KMS-11 (cell line): ENCODE measurements at regions not wholly inside any gene's neighbourhood (a gene's known extent, or its start where the extent isn't known, plus 50 kb on each side); places are given as distances from the start of the nearest gene placed in this dataset.

ENCODE experiments used
- H2AFZ ChIP-seq: fragments of 200-600 bp; sonication (generic); 2 replicates; pipeline ENCODE4 v1.6.1; 2016; ENCODE audit warnings: antibody characterized with exemption, mixed run types, low read depth
- H3K27ac ChIP-seq: fragments of 200-600 bp; sonication (generic); 2 replicates; pipeline ENCODE4 v1.6.1; 2016; ENCODE audit warnings: mild to moderate bottlenecking, mixed run types
- H3K27me3 ChIP-seq: fragments of 200-600 bp; sonication (generic); 2 replicates; pipeline ENCODE4 v1.6.1; 2017; ENCODE audit warnings: mild to moderate bottlenecking, low read depth, mixed run types, moderate library complexity; ENCODE audit not compliant: insufficient read depth
- H3K36me3 ChIP-seq: fragments of 200-600 bp; sonication (generic); 2 replicates; pipeline ENCODE4 v1.6.1; 2017; ENCODE audit warnings: mild to moderate bottlenecking, mixed run types; ENCODE audit not compliant: insufficient read depth
- H3K4me1 ChIP-seq: fragments of 200-600 bp; sonication (generic); 2 replicates; pipeline ENCODE4 v1.6.1; 2016; ENCODE audit warnings: mild to moderate bottlenecking, low read depth, mixed run types; ENCODE audit not compliant: poor library complexity, severe bottlenecking
- H3K4me2 ChIP-seq: fragments of 200-600 bp; sonication (generic); 2 replicates; pipeline ENCODE4 v1.7.0; 2016; ENCODE audit warnings: mild to moderate bottlenecking, mixed run types
- H3K4me3 ChIP-seq: fragments of 200-600 bp; sonication (generic); IDR thresholded peaks from 2 replicates; pipeline ENCODE4 v1.6.1; 2017; ENCODE audit warnings: low read depth, low read length, mixed read lengths; ENCODE audit not compliant: insufficient read depth
- H3K79me2 ChIP-seq: fragments of 200-600 bp; sonication (generic); 2 replicates; pipeline ENCODE4 v1.6.1; 2016; ENCODE audit warnings: low read depth, mixed run types; ENCODE audit not compliant: insufficient read depth
- H3K9ac ChIP-seq: fragments of 200-600 bp; sonication (generic); 2 replicates; pipeline ENCODE4 v1.6.1; 2016; ENCODE audit warnings: mild to moderate bottlenecking, mixed run types
- H4K20me1 ChIP-seq: fragments of 200-600 bp; sonication (generic); 2 replicates; pipeline ENCODE4 v1.6.1; 2016; ENCODE audit warnings: mild to moderate bottlenecking, mixed run types; ENCODE audit not compliant: insufficient read depth
- TF ChIP-seq, protein P1 (sequence below): fragments of 200-600 bp; sonication (generic); conservative IDR thresholded peaks from 2 replicates; pipeline ENCODE4 v1.6.1; 2017; ENCODE audit warnings: low read depth, mild to moderate bottlenecking, antibody characterized with exemption, low read length, moderate library complexity, mixed read lengths

DNA sequence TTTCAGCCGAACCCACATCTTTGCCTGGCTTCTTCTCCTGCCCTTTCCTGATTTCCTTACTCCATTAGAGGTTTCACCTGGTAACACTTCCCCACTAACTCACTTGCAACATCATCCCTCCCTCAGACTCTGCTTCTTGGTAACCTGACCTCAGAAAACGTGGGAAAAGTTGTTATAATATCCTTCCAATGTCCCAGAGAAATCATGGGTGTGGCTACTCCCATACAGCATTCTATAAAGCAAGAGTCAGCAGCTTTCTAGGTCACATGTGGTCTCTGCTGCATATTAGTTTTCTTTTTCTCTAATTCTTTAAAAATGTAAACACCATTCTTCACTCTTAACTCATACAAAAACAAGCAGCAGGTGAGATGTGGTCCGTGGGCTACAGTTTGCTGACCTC lies 283.1 kb upstream of the MAOA start:
- Histone ChIP-seq H3K4me3 (no peak overlapping the region), H3K27me3 (no peaks in the 10 kb centered on the region), H2AFZ (no peak overlapping the region), H4K20me1 (no peaks in the 10 kb centered on the region), H3K27ac (no peak overlapping the region), H3K9ac (no peak overlapping the region), H3K4me2 (no peak overlapping the region), H3K79me2 (no peaks in the 10 kb centered on the region), H3K36me3 (no peaks in the 10 kb centered on the region), H3K4me1 (no peaks in the 10 kb centered on the region)
- TF ChIP-seq, protein P1, sequence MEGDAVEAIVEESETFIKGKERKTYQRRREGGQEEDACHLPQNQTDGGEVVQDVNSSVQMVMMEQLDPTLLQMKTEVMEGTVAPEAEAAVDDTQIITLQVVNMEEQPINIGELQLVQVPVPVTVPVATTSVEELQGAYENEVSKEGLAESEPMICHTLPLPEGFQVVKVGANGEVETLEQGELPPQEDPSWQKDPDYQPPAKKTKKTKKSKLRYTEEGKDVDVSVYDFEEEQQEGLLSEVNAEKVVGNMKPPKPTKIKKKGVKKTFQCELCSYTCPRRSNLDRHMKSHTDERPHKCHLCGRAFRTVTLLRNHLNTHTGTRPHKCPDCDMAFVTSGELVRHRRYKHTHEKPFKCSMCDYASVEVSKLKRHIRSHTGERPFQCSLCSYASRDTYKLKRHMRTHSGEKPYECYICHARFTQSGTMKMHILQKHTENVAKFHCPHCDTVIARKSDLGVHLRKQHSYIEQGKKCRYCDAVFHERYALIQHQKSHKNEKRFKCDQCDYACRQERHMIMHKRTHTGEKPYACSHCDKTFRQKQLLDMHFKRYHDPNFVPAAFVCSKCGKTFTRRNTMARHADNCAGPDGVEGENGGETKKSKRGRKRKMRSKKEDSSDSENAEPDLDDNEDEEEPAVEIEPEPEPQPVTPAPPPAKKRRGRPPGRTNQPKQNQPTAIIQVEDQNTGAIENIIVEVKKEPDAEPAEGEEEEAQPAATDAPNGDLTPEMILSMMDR: no peak

DNA sequence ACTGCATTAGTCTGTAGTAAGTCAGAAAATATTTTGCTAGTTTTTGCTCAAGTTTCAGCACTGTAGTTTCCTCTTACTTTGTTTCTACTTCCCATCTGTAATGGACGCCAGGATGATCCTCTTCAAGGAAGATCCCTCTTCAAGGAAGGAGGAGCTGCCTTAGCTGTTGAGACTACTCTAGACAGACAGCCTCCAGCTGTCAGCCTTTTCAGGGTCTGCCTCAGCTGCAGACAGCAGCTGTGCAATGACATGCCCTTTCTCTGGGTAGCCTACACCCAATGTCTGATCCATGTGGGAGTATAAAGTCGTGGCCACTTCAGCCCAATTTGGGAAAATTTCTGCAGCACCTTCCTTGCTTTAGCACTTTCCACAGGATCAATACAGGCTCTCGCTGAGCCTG lies 281.0 kb upstream of the MAOA start:
- Histone ChIP-seq H4K20me1 (no peaks in the 10 kb centered on the region), H3K4me1 (no peaks in the 10 kb centered on the region), H3K27ac (no peak overlapping the region), H3K36me3 (no peaks in the 10 kb centered on the region), H3K4me2 (no peak overlapping the region), H3K27me3 (no peaks in the 10 kb centered on the region), H3K4me3 (no peak overlapping the region), H3K9ac (no peak overlapping the region), H2AFZ (no peak overlapping the region), H3K79me2 (no peaks in the 10 kb centered on the region)
- TF ChIP-seq, protein P1: no peak

DNA sequence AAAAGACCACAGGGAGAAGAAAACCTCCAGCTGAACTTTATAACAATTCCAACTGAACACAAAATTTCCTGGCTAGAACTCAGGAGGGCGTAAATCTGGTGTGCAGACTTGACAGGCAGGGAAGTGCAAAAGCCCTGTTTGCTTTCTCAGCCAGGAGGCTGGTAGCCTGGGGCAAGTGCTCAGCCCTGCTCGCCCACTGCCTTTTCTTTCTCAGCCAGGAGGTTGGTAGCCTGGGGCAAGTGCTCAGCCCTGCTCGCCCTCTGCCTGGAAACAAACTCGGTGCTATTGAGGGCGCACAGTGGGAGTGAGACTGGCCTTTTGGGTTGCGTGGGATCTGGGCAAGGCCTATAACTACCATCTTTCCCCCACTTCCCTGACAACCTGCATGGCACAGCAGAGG lies 275.4 kb upstream of the MAOA start:
- Histone ChIP-seq H2AFZ (no peak overlapping the region), H3K27ac (no peak overlapping the region), H3K27me3 (no peaks in the 10 kb centered on the region), H3K9ac (no peak overlapping the region), H3K4me3 (no peak overlapping the region), H3K79me2 (no peaks in the 10 kb centered on the region), H3K4me2 (no peak overlapping the region), H4K20me1 (no peaks in the 10 kb centered on the region), H3K4me1 (no peaks in the 10 kb centered on the region), H3K36me3 (no peaks in the 10 kb centered on the region)
- TF ChIP-seq, protein P1: no peak

DNA sequence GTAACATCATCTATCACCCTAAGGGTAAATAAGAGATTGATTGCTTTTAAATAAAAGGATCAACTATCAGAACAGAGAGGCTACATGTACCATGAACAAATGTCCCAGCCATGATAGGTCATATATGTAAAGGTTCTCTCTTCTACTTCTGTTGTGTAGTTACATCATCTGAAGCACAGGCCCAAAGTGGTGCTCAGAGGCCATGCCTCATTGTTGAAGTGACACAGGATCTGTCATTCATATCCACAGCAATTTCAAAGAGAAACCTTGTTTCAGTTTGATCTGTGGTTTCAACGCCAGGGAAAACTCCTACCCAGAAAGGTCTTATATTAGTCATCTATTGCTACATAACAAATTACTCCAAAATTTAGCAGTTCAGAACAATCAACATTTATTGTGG lies 269.2 kb upstream of the MAOA start:
- no peak overlapping the region for H3K4me3 ChIP-seq
- no peak overlapping the region for H3K9ac ChIP-seq
- H3K4me2 ChIP-seq: no peak overlapping the region
- no peak overlapping the region for H2AFZ ChIP-seq
- H3K27me3 ChIP-seq: no peaks in the 10 kb centered on the region
- no peaks in the 10 kb centered on the region for H4K20me1 ChIP-seq
- H3K79me2 ChIP-seq: no peaks in the 10 kb centered on the region
- TF ChIP-seq, protein P1: no peak
- no peaks in the 10 kb centered on the region for H3K36me3 ChIP-seq
- no peaks in the 10 kb centered on the region for H3K4me1 ChIP-seq
- no peak overlapping the region for H3K27ac ChIP-seq

DNA sequence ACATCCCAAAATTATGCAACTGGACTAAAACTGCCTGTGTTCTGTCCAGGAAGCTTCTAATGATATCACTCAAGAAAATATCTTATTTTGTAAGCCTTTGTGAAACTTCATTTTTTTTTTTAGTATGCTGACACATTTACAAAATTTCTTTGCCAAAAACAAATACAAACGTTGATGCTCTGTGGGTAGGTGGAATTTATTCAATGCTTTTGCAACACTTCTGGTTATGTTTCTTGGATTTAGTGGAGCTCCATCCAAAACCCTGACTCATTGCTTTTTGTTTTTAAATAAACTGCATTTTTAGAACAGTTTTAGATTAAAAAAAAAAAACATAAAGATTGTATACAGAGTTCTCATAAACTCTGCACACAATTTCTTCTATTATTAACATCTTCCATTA lies 250.9 kb upstream of the MAOA start:
- Histone ChIP-seq H3K27ac (no peak overlapping the region), H3K79me2 (no peaks in the 10 kb centered on the region), H4K20me1 (no peaks in the 10 kb centered on the region), H3K9ac (no peak overlapping the region), H3K27me3 (no peaks in the 10 kb centered on the region), H3K4me3 (no peak overlapping the region), H3K4me1 (no peaks in the 10 kb centered on the region), H3K36me3 (no peaks in the 10 kb centered on the region), H3K4me2 (no peak overlapping the region), H2AFZ (no peak overlapping the region)
- TF ChIP-seq, protein P1: no peak
